B cell (primary cell): ENCODE measurements at regions not wholly inside any gene's neighbourhood (a gene's known extent, or its start where the extent isn't known, plus 50 kb on each side); places are given as distances from the start of the nearest gene placed in this dataset.

Experiments used
- CTCF ChIP-seq: fragments of 200-600 bp; IDR thresholded peaks from one replicate; pipeline ENCODE4 v1.8.0; 2022; ENCODE audit warnings: antibody characterized with exemption, mild to moderate bottlenecking
- EZH2 ChIP-seq: IDR thresholded peaks from 2 replicates; pipeline ENCODE4 v1.6.1; 2012; ENCODE audit warnings: borderline replicate concordance, low read depth, mild to moderate bottlenecking, moderate library complexity, low read length; ENCODE audit not compliant: insufficient read depth, poor library complexity, severe bottlenecking

- TF ChIP-seq CTCF: no peak
- no peak for TF ChIP-seq EZH2
These were observed 449.7 kb upstream of the CHAC2 start for GRCh38 chr2:53317861-53318260.
